ENCODE measurements at regions not wholly inside any gene's neighbourhood (a gene's known extent, or its start where the extent isn't known, plus 50 kb on each side); places are given as distances from the start of the nearest gene placed in this dataset.

DNA sequence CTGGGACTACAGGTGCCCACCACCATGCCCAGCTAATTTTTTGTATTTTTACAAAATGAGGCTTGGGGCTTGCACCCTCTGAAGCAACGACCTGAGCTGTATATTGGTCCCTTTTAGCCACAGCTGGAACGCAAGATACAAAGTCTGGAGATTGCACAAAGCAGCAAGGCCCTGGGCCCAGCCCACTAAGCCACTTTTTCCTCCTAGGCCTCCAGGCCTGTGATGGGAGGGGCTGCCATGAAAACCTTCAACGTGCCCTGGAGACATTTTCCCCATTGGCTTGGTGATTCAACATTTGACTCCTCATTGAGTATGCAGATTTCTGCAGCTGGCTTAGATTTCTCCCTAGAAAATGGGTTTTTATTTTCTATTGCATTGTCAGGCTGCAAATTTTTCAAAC, 69.2 kb downstream of the CYB561 start:
- TF ChIP-seq ZNF274 (IDR thresholded peaks at IDR 0.05; ENCODE audit: low read depth, low read length) (no peak), YY1 (IDR thresholded peaks at IDR 0.05; ENCODE audit: insufficient read depth, insufficient read length) (no peak)

All from NT2/D1 (cell line).